ACHN (cell line): ENCODE measurements at regions not wholly inside any gene's neighbourhood (a gene's known extent, or its start where the extent isn't known, plus 50 kb on each side); places are given as distances from the start of the nearest gene placed in this dataset.
"Not testable (repeated sequence)": the region's sequence is repeated elsewhere in the genome, so short reads cannot be mapped to it uniquely, and the experiment has no call there.

Experiments used
- DNase-seq: peaks from one replicate; pipeline ENCODE4 v3.0.0-alpha.2; 2015
- in situ Hi-C: cut with HindIII; loops from 2 replicates; pipeline ENCODE4 v1.10.0; 2017; ENCODE audit warnings: low sequenced_read_pairs, low pct_ligation_motif_present, low pct_unique_long_range_greater_than_20kb

GRCh38 chr7:68858497-68858896 is 739.8 kb upstream of the AUTS2 start:
- in situ Hi-C loops: no loop called here
- no peak for DNase-seq

- no peak for DNase-seq
- in situ Hi-C loops: no loop called here
Observed at GRCh38 chr7:68861171-68861570, 737.1 kb upstream of the AUTS2 start.

GRCh38 chr7:68862261-68862660 is 736.0 kb upstream of the AUTS2 start:
- DNase-seq: no peak
- in situ Hi-C loops: no loop called here

- no peak for DNase-seq
- in situ Hi-C loops: no loop called here
Observed at GRCh38 chr7:68862736-68863135, 735.5 kb upstream of the AUTS2 start.

- in situ Hi-C loops: no loop called here
- DNase-seq: no peak
Observed at GRCh38 chr7:68865351-68866199, 732.7 kb upstream of the AUTS2 start.

- no peak for DNase-seq
- in situ Hi-C loops: no loop called here
Observed at GRCh38 chr7:68866200-68866570, 732.1 kb upstream of the AUTS2 start.

GRCh38 chr7:68866721-68867120 is 731.6 kb upstream of the AUTS2 start:
- DNase-seq, in situ Hi-C loops: not testable (repeated sequence)

- in situ Hi-C loops: no loop called here
- DNase-seq: no peak
Observed at GRCh38 chr7:68868978-68869377, 729.3 kb upstream of the AUTS2 start.

GRCh38 chr7:68873616-68874015 is 724.7 kb upstream of the AUTS2 start:
- in situ Hi-C loops: no loop called here

GRCh38 chr7:68875857-68876256 is 722.4 kb upstream of the AUTS2 start:
- no peak for DNase-seq
- in situ Hi-C loops: no loop called here

More at GRCh38 chr7:68873616-68874015, 724.7 kb upstream of the AUTS2 start:
- DNase-seq: no peak

- in situ Hi-C loops, DNase-seq: not testable (repeated sequence)
Observed at GRCh38 chr7:68887116-68887515, 711.2 kb upstream of the AUTS2 start.

GRCh38 chr7:68888971-68889385 is 709.3 kb upstream of the AUTS2 start:
- in situ Hi-C loops: no loop called here
- DNase-seq: no peak

GRCh38 chr7:68892236-68892635 is 706.0 kb upstream of the AUTS2 start:
- no peak for DNase-seq
- in situ Hi-C loops: no loop called here

GRCh38 chr7:68893411-68893810 is 704.9 kb upstream of the AUTS2 start:
- in situ Hi-C loops: no loop called here
- no peak for DNase-seq

GRCh38 chr7:68899156-68899555 is 699.1 kb upstream of the AUTS2 start:
- in situ Hi-C loops, DNase-seq: not testable (repeated sequence)

- DNase-seq: no peak
- in situ Hi-C loops: no loop called here
Observed at GRCh38 chr7:68900096-68900495, 698.2 kb upstream of the AUTS2 start.

- no peak for DNase-seq
- in situ Hi-C loops: no loop called here
Observed at GRCh38 chr7:68904630-68905029, 693.6 kb upstream of the AUTS2 start.

- in situ Hi-C loops: no loop called here
Observed at GRCh38 chr7:68911754-68912153, 686.5 kb upstream of the AUTS2 start.

GRCh38 chr7:68914006-68914405 is 684.3 kb upstream of the AUTS2 start:
- in situ Hi-C loops: no loop called here
- DNase-seq: no peak

More at GRCh38 chr7:68911754-68912153, 686.5 kb upstream of the AUTS2 start:
- DNase-seq: no peak

GRCh38 chr7:68917041-68917651 is 681.1 kb upstream of the AUTS2 start:
- in situ Hi-C loops: no loop called here
- no peak for DNase-seq
